ENCODE measurements at regions not wholly inside any gene's neighbourhood (a gene's known extent, or its start where the extent isn't known, plus 50 kb on each side); places are given as distances from the start of the nearest gene placed in this dataset.

DNA sequence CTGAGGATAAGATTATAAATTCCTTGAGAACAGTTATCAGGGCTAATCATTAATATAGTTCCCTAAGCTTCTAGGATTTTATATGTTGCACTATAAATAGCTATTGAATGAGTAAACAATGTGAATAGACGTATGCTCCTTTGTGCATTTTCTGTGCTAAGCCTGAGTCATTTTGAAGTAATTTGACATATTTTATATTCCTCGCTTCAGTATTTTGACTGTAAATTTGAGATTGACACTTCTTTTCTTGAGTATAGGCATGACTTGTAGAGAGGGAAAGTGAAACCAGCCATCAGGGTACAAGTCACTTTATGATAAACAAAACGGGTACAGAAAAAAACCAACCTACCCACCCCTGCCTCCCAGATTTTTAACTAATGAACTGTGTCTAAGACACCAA, 367.7 kb upstream of the PRR16 start:
- TF ChIP-seq CTCF (IDR thresholded peaks at IDR 0.05): no peak
- Mint-ChIP-seq H3K27ac (ENCODE audit: unreplicated experiment) (no peak overlapping the region), H3K27me3 (ENCODE audit: low read depth) (peaks cover 40% of the 10 kb centered on the region), H3K4me3 (ENCODE audit: unreplicated experiment) (no peak overlapping the region), H3K36me3 (ENCODE audit: low read depth) (no peaks in the 10 kb centered on the region), H3K9me3 (ENCODE audit: low read depth) (no peaks in the 10 kb centered on the region), H3K4me1 (ENCODE audit: low read depth) (no peaks in the 10 kb centered on the region)
- DNase-seq (ENCODE audit: low spot score): no peak

- H3K27ac Mint-ChIP-seq (ENCODE audit: unreplicated experiment): no peak overlapping the region
- TF ChIP-seq CTCF (IDR thresholded peaks at IDR 0.05): no peak
- no peaks in the 10 kb centered on the region for H3K9me3 Mint-ChIP-seq (ENCODE audit: low read depth)
- H3K4me1 Mint-ChIP-seq (ENCODE audit: low read depth): no peaks in the 10 kb centered on the region
- no peaks in the 10 kb centered on the region for H3K36me3 Mint-ChIP-seq (ENCODE audit: low read depth)
- no peak overlapping the region for H3K4me3 Mint-ChIP-seq (ENCODE audit: unreplicated experiment)
- H3K27me3 Mint-ChIP-seq (ENCODE audit: low read depth): peaks cover 41% of the 10 kb centered on the region
- no peak for DNase-seq (ENCODE audit: low spot score)
Measured at GRCh38 chr5:120098426-120098825, 365.7 kb upstream of the PRR16 start.

DNA sequence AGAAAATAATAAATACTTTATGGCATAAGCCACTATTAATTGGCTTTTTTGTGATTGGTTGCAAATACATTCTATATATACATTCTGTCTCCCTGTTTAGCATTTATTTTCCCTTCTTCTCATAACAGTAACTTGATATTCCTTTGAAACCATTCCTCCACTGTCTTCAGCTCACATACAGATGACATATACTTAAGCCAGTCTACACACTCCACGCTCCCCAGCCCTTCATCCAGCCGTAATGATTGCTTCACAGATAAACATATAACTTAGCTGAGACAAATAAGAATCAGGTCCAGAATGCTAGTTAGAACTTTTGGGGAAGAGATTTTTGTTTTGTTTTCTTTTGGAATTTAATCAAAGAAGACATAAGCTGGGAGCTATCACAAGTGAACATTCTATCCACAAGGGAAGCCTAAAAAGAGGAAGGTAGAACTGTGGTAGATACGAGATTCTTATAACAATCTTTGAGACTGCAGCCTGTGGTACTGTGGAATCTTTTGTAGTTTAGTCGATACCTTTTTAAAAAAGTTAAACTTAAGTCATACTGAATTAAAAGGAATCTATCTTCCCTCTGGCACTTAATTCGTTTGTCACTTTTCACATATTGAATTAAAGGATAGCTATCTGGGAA, 365.1 kb upstream of the PRR16 start:
- no peaks in the 10 kb centered on the region for H3K36me3 Mint-ChIP-seq (ENCODE audit: low read depth)
- no peak for DNase-seq (ENCODE audit: low spot score)
- H3K9me3 Mint-ChIP-seq (ENCODE audit: low read depth): no peaks in the 10 kb centered on the region
- no peaks in the 10 kb centered on the region for H3K4me1 Mint-ChIP-seq (ENCODE audit: low read depth)
- H3K4me3 Mint-ChIP-seq (ENCODE audit: unreplicated experiment): no peak overlapping the region
- H3K27me3 Mint-ChIP-seq (ENCODE audit: low read depth): peaks cover 43% of the 10 kb centered on the region
- H3K27ac Mint-ChIP-seq (ENCODE audit: unreplicated experiment): no peak overlapping the region
- TF ChIP-seq CTCF (IDR thresholded peaks at IDR 0.05): no peak

- no peaks in the 10 kb centered on the region for H3K36me3 Mint-ChIP-seq (ENCODE audit: low read depth)
- H3K4me1 Mint-ChIP-seq (ENCODE audit: low read depth): no peaks in the 10 kb centered on the region
- H3K27me3 Mint-ChIP-seq (ENCODE audit: low read depth): peaks cover 40% of the 10 kb centered on the region
- no peaks in the 10 kb centered on the region for H3K9me3 Mint-ChIP-seq (ENCODE audit: low read depth)
- no peak overlapping the region for H3K4me3 Mint-ChIP-seq (ENCODE audit: unreplicated experiment)
- H3K27ac Mint-ChIP-seq (ENCODE audit: unreplicated experiment): no peak overlapping the region
- TF ChIP-seq CTCF (IDR thresholded peaks at IDR 0.05): no peak
- DNase-seq (ENCODE audit: low spot score): no peak
Measured at GRCh38 chr5:120101771-120102170, 362.3 kb upstream of the PRR16 start.

DNA sequence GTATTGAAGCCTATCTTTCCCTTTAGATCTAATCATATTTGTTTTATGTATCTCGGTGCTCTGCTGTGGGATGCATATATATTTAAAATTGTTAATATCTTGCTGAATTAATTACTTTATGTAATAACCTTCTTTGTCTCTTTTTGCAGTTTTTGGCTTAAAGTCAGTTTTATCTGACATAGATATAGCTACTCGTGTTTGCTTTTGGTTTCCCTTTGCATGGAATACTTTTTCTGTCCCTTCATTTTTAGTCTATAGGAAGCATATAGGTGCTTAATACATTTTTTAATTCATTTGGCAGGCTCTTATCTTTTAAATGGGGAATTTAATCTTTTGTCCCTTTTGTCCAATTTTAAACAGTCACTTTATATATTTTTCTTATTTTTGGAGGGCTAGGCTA, 360.6 kb upstream of the PRR16 start:
- no peaks in the 10 kb centered on the region for H3K9me3 Mint-ChIP-seq (ENCODE audit: low read depth)
- no peaks in the 10 kb centered on the region for H3K36me3 Mint-ChIP-seq (ENCODE audit: low read depth)
- peaks cover 37% of the 10 kb centered on the region for H3K27me3 Mint-ChIP-seq (ENCODE audit: low read depth)
- no peak for TF ChIP-seq CTCF (IDR thresholded peaks at IDR 0.05)
- DNase-seq (ENCODE audit: low spot score): no peak
- no peak overlapping the region for H3K4me3 Mint-ChIP-seq (ENCODE audit: unreplicated experiment)
- no peak overlapping the region for H3K27ac Mint-ChIP-seq (ENCODE audit: unreplicated experiment)
- no peaks in the 10 kb centered on the region for H3K4me1 Mint-ChIP-seq (ENCODE audit: low read depth)

Measured in chondrocyte (in vitro differentiated cells).